ENCODE measurements at regions not wholly inside any gene's neighbourhood (a gene's known extent, or its start where the extent isn't known, plus 50 kb on each side); places are given as distances from the start of the nearest gene placed in this dataset.

DNA sequence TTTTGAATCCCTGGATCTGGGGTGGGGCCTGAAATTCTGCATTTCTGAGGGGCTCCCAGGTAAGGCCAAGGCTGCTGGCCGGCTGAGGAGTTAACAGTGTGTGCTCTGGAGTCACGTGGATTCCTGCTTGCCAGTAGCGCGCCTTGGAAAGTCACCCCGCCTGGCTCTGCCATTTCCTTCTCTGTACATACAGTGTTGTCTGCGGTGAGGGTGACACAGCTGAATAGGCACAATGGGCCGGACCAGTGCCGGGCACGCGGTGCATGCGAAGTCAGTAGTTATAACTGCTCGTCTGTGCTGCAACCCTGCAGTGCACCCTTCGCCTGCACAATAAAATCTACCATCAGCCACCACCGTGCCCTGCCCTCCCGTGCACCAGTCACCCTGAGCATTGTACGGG lies 68.0 kb upstream of the EEPD1 start (continued):
- TF ChIP-seq ZNF592 (IDR thresholded peaks at IDR 0.05) (no peak), TAF1 (IDR thresholded peaks at IDR 0.05; ENCODE audit: borderline replicate concordance, low read depth, low read length) (no peak), CBX3 (IDR thresholded peaks at IDR 0.05; ENCODE audit: borderline replicate concordance, low read depth) (no peak), NR2F1 (conservative IDR thresholded peaks at IDR 0.05) (no peak)

DNA sequence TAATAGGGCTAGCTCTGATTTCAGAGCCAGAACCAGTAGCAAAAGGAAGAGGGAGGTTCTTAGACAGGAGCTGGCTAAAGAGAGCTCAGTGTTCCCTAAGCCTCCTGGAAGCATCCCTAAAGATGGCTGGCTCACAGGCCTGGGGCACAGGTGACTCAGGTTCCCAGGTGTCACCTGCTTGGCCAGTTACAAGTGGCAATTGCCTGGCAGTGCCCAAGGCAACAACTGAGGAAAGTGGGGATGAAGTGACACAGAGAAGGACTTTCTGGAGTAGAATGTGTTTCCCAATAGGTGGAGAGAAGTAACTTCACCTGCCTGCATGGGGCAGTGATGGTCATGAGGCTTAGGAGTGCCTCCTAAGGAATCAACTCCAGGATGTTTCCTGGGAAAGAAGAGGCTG lies 66.5 kb upstream of the EEPD1 start:
- Histone ChIP-seq H3K4me1 (ENCODE audit: control insufficient read depth, insufficient read depth, low read length) (no peaks in the 10 kb centered on the region), H3K27me3 (replicated peaks in 1 of 2; ENCODE audit: control insufficient read depth in 2 of 2, insufficient read depth in 2 of 2, low read length in 1 of 2) (no peaks in the 10 kb centered on the region; a peak in 2 of 4 replicates), H3K36me3 (ENCODE audit: control insufficient read depth in 2 of 2, insufficient read depth in 2 of 2, low read length in 1 of 2) (no peaks in the 10 kb centered on the region), H3K9me3 (replicated peaks; ENCODE audit: control insufficient read depth, insufficient read depth, low read length) (no peaks in the 10 kb centered on the region; the same call in 2 of the 3 replicates), H3K4me2 (ENCODE audit: control insufficient read depth, insufficient read depth) (no peak overlapping the region), H3K4me3 (no peak overlapping the region), H4K20me1 (ENCODE audit: control insufficient read depth, insufficient read depth) (no peaks in the 10 kb centered on the region), H3K9ac (ENCODE audit: control insufficient read depth, insufficient read depth, low read length) (no peak overlapping the region), H2AFZ (ENCODE audit: control insufficient read depth, low read depth, low read length) (no peak overlapping the region), H3K79me2 (ENCODE audit: control insufficient read depth, insufficient read depth, low read length) (no peaks in the 10 kb centered on the region), H3K27ac (ENCODE audit: control insufficient read depth, insufficient read depth) (no peak overlapping the region)
- ChIA-PET POLR2A (no interaction called here), CTCF (no interaction called here), SMC1A (ENCODE audit: uncharacterized antibody, unreplicated experiment) (no interaction called here), RAD21 (ENCODE audit: unreplicated experiment) (no interaction called here)
- in situ Hi-C loops (cut with MboI) (no loop called here), intact Hi-C loops (cut with micrococcal nuclease; ENCODE audit: unreplicated experiment) (no loop called here)
- FAIRE-seq, result no peak
- DNase-seq (ENCODE audit: low read depth, low spot score), result no peak
- no TSS peak for BruUV-seq (replicated peaks)
- TF ChIP-seq MYB (IDR thresholded peaks at IDR 0.05; ENCODE audit: borderline replicate concordance, low read depth, low read length), result no peak
- TF ChIP-seq YY1 (IDR thresholded peaks at IDR 0.05; ENCODE audit: low read depth, low read length), result no peak
- TF ChIP-seq, protein P1, sequence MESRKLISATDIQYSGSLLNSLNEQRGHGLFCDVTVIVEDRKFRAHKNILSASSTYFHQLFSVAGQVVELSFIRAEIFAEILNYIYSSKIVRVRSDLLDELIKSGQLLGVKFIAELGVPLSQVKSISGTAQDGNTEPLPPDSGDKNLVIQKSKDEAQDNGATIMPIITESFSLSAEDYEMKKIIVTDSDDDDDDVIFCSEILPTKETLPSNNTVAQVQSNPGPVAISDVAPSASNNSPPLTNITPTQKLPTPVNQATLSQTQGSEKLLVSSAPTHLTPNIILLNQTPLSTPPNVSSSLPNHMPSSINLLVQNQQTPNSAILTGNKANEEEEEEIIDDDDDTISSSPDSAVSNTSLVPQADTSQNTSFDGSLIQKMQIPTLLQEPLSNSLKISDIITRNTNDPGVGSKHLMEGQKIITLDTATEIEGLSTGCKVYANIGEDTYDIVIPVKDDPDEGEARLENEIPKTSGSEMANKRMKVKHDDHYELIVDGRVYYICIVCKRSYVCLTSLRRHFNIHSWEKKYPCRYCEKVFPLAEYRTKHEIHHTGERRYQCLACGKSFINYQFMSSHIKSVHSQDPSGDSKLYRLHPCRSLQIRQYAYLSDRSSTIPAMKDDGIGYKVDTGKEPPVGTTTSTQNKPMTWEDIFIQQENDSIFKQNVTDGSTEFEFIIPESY (IDR thresholded peaks at IDR 0.05), result no peak
- TF ChIP-seq NRF1 (conservative IDR thresholded peaks at IDR 0.05; ENCODE audit: low read depth, low read length), result no peak
- no peak for TF ChIP-seq ZSCAN29 (IDR thresholded peaks at IDR 0.05)
- TF ChIP-seq ZZZ3 (IDR thresholded peaks at IDR 0.05; ENCODE audit: control insufficient read depth, insufficient read length, low read depth), result no peak
- no peak for TF ChIP-seq YBX1 (IDR thresholded peaks at IDR 0.05)
- TF ChIP-seq NFYB (IDR thresholded peaks at IDR 0.05; ENCODE audit: insufficient read depth, low read depth, low read length), result no peak
- TF ChIP-seq POLR2AphosphoS2 (IDR thresholded peaks at IDR 0.05; ENCODE audit: low read depth, low read length), result no peak
- TF ChIP-seq FOXM1 (IDR thresholded peaks at IDR 0.05; ENCODE audit: low read depth, low read length), result no peak
- TF ChIP-seq, protein P2, sequence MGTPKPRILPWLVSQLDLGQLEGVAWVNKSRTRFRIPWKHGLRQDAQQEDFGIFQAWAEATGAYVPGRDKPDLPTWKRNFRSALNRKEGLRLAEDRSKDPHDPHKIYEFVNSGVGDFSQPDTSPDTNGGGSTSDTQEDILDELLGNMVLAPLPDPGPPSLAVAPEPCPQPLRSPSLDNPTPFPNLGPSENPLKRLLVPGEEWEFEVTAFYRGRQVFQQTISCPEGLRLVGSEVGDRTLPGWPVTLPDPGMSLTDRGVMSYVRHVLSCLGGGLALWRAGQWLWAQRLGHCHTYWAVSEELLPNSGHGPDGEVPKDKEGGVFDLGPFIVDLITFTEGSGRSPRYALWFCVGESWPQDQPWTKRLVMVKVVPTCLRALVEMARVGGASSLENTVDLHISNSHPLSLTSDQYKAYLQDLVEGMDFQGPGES (IDR thresholded peaks at IDR 0.05), result no peak
- ATAC-seq, result no peak
